ENCODE measurements at regions not wholly inside any gene's neighbourhood (a gene's known extent, or its start where the extent isn't known, plus 50 kb on each side); places are given as distances from the start of the nearest gene placed in this dataset.

GRCh38 chr4:189835505-189835904, 105.2 kb upstream of the FRG1 start:
- Histone ChIP-seq H3K4me2 (no peak overlapping the region), H3K79me2 (ENCODE audit: insufficient read depth, low read depth) (no peaks in the 10 kb centered on the region), H2AFZ (ENCODE audit: low read depth) (no peak overlapping the region), H3K4me1 (ENCODE audit: low read depth, poor library complexity, severe bottlenecking) (no peaks in the 10 kb centered on the region), H3K27ac (no peak overlapping the region), H3K36me3 (ENCODE audit: insufficient read depth) (no peaks in the 10 kb centered on the region), H3K9ac (no peak overlapping the region), H3K27me3 (ENCODE audit: insufficient read depth, low read depth) (no peaks in the 10 kb centered on the region), H3K4me3 (IDR thresholded peaks at IDR 0.05; ENCODE audit: insufficient read depth, low read depth, low read length) (no peak overlapping the region), H4K20me1 (ENCODE audit: insufficient read depth) (no peaks in the 10 kb centered on the region)
- no peak for TF ChIP-seq CTCF (conservative IDR thresholded peaks at IDR 0.05; ENCODE audit: low read depth, low read length)

DNA sequence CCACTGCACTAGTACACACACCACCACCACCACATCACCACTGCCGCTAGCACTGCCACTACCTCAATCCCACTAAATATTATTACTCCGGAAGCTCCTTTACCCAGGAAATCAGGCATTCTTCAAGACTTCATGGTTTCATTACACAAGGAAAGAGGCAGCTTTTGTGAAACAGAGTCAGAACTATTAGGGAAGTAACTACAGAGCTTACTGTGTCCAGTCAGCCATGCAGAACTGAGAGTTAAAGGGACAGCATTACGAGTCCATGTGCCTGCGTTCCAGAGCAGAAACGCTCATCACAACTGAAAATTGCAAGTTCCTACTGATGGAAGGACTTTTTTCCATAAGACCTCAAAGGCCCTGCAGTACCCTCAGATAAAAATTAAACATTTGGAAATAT, 103.2 kb upstream of the FRG1 start:
- no peaks in the 10 kb centered on the region for H3K4me1 ChIP-seq (ENCODE audit: low read depth, poor library complexity, severe bottlenecking)
- no peak overlapping the region for H2AFZ ChIP-seq (ENCODE audit: low read depth)
- no peak for TF ChIP-seq CTCF (conservative IDR thresholded peaks at IDR 0.05; ENCODE audit: low read depth, low read length)
- H3K27ac ChIP-seq = no peak overlapping the region
- no peak overlapping the region for H3K4me2 ChIP-seq
- H3K9ac ChIP-seq = no peak overlapping the region
- H3K79me2 ChIP-seq (ENCODE audit: insufficient read depth, low read depth) = no peaks in the 10 kb centered on the region
- no peaks in the 10 kb centered on the region for H3K36me3 ChIP-seq (ENCODE audit: insufficient read depth)
- H3K4me3 ChIP-seq (IDR thresholded peaks at IDR 0.05; ENCODE audit: insufficient read depth, low read depth, low read length) = no peak overlapping the region
- no peaks in the 10 kb centered on the region for H3K27me3 ChIP-seq (ENCODE audit: insufficient read depth, low read depth)
- H4K20me1 ChIP-seq (ENCODE audit: insufficient read depth) = no peaks in the 10 kb centered on the region

- Histone ChIP-seq H3K9ac (no peak overlapping the region), H3K27ac (no peak overlapping the region)
- no peak for TF ChIP-seq CTCF (conservative IDR thresholded peaks at IDR 0.05; ENCODE audit: low read depth, low read length)
These were observed 101.7 kb upstream of the FRG1 start for GRCh38 chr4:189838821-189839497.

GRCh38 chr4:189840356-189840755, 100.3 kb upstream of the FRG1 start:
- Histone ChIP-seq H3K9ac (no peak overlapping the region), H3K4me1 (ENCODE audit: low read depth, poor library complexity, severe bottlenecking) (no peaks in the 10 kb centered on the region), H2AFZ (ENCODE audit: low read depth) (no peak overlapping the region), H3K27me3 (ENCODE audit: insufficient read depth, low read depth) (no peaks in the 10 kb centered on the region), H4K20me1 (ENCODE audit: insufficient read depth) (no peaks in the 10 kb centered on the region), H3K27ac (no peak overlapping the region), H3K4me2 (no peak overlapping the region), H3K79me2 (ENCODE audit: insufficient read depth, low read depth) (no peaks in the 10 kb centered on the region), H3K36me3 (ENCODE audit: insufficient read depth) (no peaks in the 10 kb centered on the region), H3K4me3 (IDR thresholded peaks at IDR 0.05; ENCODE audit: insufficient read depth, low read depth, low read length) (no peak overlapping the region)
- TF ChIP-seq CTCF (conservative IDR thresholded peaks at IDR 0.05; ENCODE audit: low read depth, low read length) = no peak

More at GRCh38 chr4:189838821-189839497, 101.7 kb upstream of the FRG1 start:
- H3K4me1 ChIP-seq (ENCODE audit: low read depth, poor library complexity, severe bottlenecking) = no peaks in the 10 kb centered on the region
- H3K79me2 ChIP-seq (ENCODE audit: insufficient read depth, low read depth) = no peaks in the 10 kb centered on the region
- H3K36me3 ChIP-seq (ENCODE audit: insufficient read depth) = no peaks in the 10 kb centered on the region
- no peak overlapping the region for H3K4me2 ChIP-seq
- H2AFZ ChIP-seq (ENCODE audit: low read depth) = no peak overlapping the region
- H3K4me3 ChIP-seq (IDR thresholded peaks at IDR 0.05; ENCODE audit: insufficient read depth, low read depth, low read length) = no peak overlapping the region
- H4K20me1 ChIP-seq (ENCODE audit: insufficient read depth) = no peaks in the 10 kb centered on the region
- H3K27me3 ChIP-seq (ENCODE audit: insufficient read depth, low read depth) = no peaks in the 10 kb centered on the region
